PC-9 (cell line): ENCODE measurements at regions not wholly inside any gene's neighbourhood (a gene's known extent, or its start where the extent isn't known, plus 50 kb on each side); places are given as distances from the start of the nearest gene placed in this dataset.

Experiments used
- CTCF ChIP-seq: fragments of 200-600 bp; sonication (generic); conservative IDR thresholded peaks from 2 replicates; pipeline ENCODE4 v1.6.1; 2017; ENCODE audit warnings: mixed run types, antibody characterized with exemption, mild to moderate bottlenecking, moderate library complexity
- EZH2 ChIP-seq: fragments of 200-600 bp; sonication (generic); IDR thresholded peaks from 2 replicates; pipeline ENCODE4 v1.8.0; 2017; ENCODE audit warnings: antibody characterized with exemption, low read depth

- TF ChIP-seq CTCF (no peak), EZH2 (no peak)
These were observed 167.4 kb downstream of the FZD1 start for GRCh38 chr7:91431601-91432000.
